ENCODE measurements at regions not wholly inside any gene's neighbourhood (a gene's known extent, or its start where the extent isn't known, plus 50 kb on each side); places are given as distances from the start of the nearest gene placed in this dataset.

DNA sequence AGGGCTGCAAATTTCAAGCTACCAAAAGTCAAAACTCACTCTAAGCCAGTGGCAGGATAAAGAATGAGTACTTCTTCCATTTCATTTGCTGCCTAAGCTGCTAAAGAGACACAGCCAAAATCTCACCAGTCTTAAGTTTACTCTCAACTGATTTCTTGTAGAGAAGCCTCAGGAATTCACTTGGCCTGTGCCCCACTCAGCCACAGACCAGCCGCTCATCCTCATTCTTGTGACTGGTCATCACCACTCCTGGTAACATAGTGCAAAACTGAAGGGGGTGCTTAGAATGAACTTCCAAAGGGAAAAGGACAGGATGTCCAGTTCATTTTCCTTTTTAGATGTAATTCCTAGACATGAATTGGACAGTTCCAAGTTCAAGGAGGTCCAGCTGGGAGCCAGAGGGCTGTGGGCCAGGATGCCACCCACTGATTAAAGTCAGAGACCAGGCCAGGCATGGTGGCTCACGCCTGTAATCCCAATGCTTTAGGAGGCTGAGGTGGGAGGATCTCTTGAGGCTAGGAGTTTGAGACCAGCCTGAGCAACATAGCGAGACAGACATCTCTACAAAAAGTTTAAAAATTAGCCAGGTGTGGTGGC is 72.7 kb upstream of the RANBP3L start:
- Histone ChIP-seq H3K36me3 (no peaks in the 10 kb centered on the region), H3K4me3 (no peak overlapping the region), H3K4me1 (peaks cover 0 to 16% (median 13%) of the 10 kb centered on the region in 4 donors), H3K9me3 (no peaks in the 10 kb centered on the region), H3K27ac (replicated peaks in 1 of 4) (peak overlapping the region; percentile 26 to 52 (median 43)), H3K27me3 (no peaks in the 10 kb centered on the region)
- intact Hi-C loops (cut with DNase I), result no loop called here
- 66% methylated on average over 3 of the region's 3 CpGs for WGBS
- TF ChIP-seq POLR2A (IDR thresholded peaks at IDR 0.05; ENCODE audit: low read depth) (no peak), EP300 (IDR thresholded peaks at IDR 0.05) (no peak)
- no peak for DNase-seq (ENCODE audit: extremely low spot score)

DNA sequence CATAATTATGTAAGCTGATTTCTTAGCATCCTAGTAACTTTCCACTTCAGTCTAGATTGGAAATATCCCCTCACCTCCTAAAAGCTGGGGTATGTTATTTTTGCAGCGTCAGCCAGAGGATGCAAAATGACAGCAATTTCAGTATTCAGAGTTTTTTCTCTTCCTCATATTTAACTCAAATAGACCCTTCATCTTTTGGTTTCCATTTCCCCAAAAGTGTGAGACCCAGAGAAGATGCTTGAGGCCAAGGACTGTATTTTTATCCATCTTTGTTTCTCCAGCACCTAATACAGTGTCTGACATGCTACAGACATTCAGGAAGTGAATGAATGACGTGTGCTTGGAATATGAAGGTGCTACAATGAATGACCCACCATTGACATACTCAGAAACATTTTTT is 75.5 kb upstream of the RANBP3L start:
- Histone ChIP-seq H3K27ac (replicated peaks in 1 of 4) (no peak overlapping the region), H3K4me1 (peaks cover 0 to 16% (median 13%) of the 10 kb centered on the region in 4 donors), H3K9me3 (no peaks in the 10 kb centered on the region), H3K4me3 (no peak overlapping the region), H3K36me3 (no peaks in the 10 kb centered on the region), H3K27me3 (no peaks in the 10 kb centered on the region)
- TF ChIP-seq POLR2AphosphoS5 (IDR thresholded peaks at IDR 0.05), result no peak
- TF ChIP-seq, protein P1, sequence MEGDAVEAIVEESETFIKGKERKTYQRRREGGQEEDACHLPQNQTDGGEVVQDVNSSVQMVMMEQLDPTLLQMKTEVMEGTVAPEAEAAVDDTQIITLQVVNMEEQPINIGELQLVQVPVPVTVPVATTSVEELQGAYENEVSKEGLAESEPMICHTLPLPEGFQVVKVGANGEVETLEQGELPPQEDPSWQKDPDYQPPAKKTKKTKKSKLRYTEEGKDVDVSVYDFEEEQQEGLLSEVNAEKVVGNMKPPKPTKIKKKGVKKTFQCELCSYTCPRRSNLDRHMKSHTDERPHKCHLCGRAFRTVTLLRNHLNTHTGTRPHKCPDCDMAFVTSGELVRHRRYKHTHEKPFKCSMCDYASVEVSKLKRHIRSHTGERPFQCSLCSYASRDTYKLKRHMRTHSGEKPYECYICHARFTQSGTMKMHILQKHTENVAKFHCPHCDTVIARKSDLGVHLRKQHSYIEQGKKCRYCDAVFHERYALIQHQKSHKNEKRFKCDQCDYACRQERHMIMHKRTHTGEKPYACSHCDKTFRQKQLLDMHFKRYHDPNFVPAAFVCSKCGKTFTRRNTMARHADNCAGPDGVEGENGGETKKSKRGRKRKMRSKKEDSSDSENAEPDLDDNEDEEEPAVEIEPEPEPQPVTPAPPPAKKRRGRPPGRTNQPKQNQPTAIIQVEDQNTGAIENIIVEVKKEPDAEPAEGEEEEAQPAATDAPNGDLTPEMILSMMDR (IDR thresholded peaks at IDR 0.05), result no peak
- TF ChIP-seq POLR2A (IDR thresholded peaks at IDR 0.05; ENCODE audit: low read depth), result no peak
- no peak for TF ChIP-seq EP300 (IDR thresholded peaks at IDR 0.05)
- 78% methylated on average over 2 of the region's 2 CpGs for WGBS
- DNase-seq (ENCODE audit: extremely low spot score), result no peak
- intact Hi-C loops (cut with DNase I), result no loop called here

DNA sequence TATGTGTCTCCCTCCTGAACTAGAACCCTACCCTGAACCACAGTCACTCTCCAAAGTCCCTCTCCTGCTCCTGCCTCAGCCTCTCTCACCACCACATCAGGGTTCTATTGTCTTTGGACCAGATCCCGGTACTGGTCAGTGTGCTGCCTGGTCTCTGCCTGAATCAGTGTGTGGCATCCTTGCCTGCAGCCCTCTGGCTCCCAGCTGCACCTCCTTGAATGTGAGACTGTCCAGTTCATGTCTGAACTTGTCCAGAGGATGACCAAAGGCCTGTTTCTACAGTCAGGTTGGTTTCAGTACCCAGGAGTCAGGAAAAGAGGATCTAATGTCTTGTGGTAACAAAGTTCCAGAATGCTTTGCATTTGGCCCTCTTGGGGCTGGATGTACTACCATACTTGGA is 76.8 kb upstream of the RANBP3L start:
- no peaks in the 10 kb centered on the region for H3K27me3 ChIP-seq
- no peaks in the 10 kb centered on the region for H3K36me3 ChIP-seq
- no peaks in the 10 kb centered on the region for H3K9me3 ChIP-seq
- WGBS, result 89% methylated on average over 1 of the region's 1 CpG
- TF ChIP-seq POLR2A (IDR thresholded peaks at IDR 0.05; ENCODE audit: low read depth), result no peak
- no peak for TF ChIP-seq POLR2AphosphoS5 (IDR thresholded peaks at IDR 0.05)
- TF ChIP-seq, protein P1 (IDR thresholded peaks at IDR 0.05), result no peak
- no peak for TF ChIP-seq EP300 (IDR thresholded peaks at IDR 0.05)
- no peak for DNase-seq (ENCODE audit: extremely low spot score)
- intact Hi-C loops (cut with DNase I), result no loop called here
- H3K4me3 ChIP-seq, result no peak overlapping the region
- H3K27ac ChIP-seq (replicated peaks in 1 of 4), result no peak overlapping the region
- peaks cover 0 to 13% (median 12%) of the 10 kb centered on the region in 4 donors for H3K4me1 ChIP-seq

DNA sequence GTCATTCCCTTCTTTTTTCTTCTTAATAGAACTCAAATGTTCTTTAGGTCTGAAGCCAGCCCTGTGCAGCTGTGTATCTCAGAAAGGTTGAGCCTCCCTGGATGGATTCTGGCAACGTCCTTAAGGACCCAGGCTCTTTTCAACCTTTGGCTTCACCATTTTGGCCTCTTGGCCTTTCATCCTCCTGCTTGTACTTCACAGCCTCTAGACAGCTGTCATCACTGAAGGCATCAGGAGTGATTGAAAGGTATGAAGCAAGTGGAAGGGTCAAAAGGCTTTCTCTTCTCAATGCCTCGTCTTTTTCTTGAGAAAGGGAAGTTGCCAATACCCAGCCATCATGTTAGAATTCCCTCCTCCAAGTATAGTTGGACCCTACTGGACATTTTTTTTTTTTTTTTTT is 81.2 kb upstream of the RANBP3L start:
- no peak overlapping the region for H3K4me3 ChIP-seq
- no peak for TF ChIP-seq POLR2A (IDR thresholded peaks at IDR 0.05; ENCODE audit: low read depth)
- no peak for TF ChIP-seq POLR2AphosphoS5 (IDR thresholded peaks at IDR 0.05)
- TF ChIP-seq, protein P1 (IDR thresholded peaks at IDR 0.05), result no peak
- no peak for TF ChIP-seq EP300 (IDR thresholded peaks at IDR 0.05)
- no peak overlapping the region for H3K27ac ChIP-seq (replicated peaks in 1 of 4)
- intact Hi-C loops (cut with DNase I), result no loop called here
- H3K9me3 ChIP-seq, result no peaks in the 10 kb centered on the region
- no peaks in the 10 kb centered on the region for H3K4me1 ChIP-seq
- no peak for DNase-seq (ENCODE audit: extremely low spot score)
- H3K36me3 ChIP-seq, result no peaks in the 10 kb centered on the region
- 68% methylated on average over 2 of the region's 2 CpGs for WGBS
- no peaks in the 10 kb centered on the region for H3K27me3 ChIP-seq

DNA sequence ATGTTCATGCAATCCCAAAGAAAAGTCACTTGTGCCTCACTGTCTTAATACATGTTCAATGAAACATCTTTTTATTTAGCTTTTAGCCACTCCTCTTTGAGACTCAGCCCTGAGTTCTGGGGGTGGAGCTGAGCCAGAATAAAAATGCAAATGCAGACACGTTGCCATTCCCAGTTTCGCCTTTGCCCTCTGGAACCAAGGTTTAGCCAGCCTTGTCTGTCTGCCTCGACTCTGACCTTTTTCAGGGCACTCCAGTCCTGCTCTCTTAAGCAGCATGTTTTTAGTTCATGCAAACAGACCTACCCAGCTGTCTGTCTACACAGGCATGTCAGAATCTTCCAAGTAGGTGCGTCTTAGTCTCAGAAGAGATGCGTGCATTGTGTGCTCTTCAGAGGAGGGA is 82.2 kb upstream of the RANBP3L start:
- intact Hi-C loops (cut with DNase I), result no loop called here

More for the DNA sequence above, 82.2 kb upstream of the RANBP3L start:
- H3K4me1 ChIP-seq, result peaks cover 0 to 5% (median 0%) of the 10 kb centered on the region in 4 donors
- no peak overlapping the region for H3K4me3 ChIP-seq
- H3K27ac ChIP-seq (replicated peaks in 1 of 4), result no peak overlapping the region
- no peak for DNase-seq (ENCODE audit: extremely low spot score)
- 85% methylated on average over 5 of the region's 5 CpGs for WGBS
- TF ChIP-seq, protein P1 (IDR thresholded peaks at IDR 0.05), result no peak
- no peak for TF ChIP-seq EP300 (IDR thresholded peaks at IDR 0.05)
- no peak for TF ChIP-seq POLR2A (IDR thresholded peaks at IDR 0.05; ENCODE audit: low read depth)
- no peak for TF ChIP-seq POLR2AphosphoS5 (IDR thresholded peaks at IDR 0.05)
- H3K9me3 ChIP-seq, result no peaks in the 10 kb centered on the region
- H3K27me3 ChIP-seq, result no peaks in the 10 kb centered on the region
- H3K36me3 ChIP-seq, result no peaks in the 10 kb centered on the region

Data from esophagus muscularis mucosa (tissue), 4 donors.